ENCODE measurements at regions not wholly inside any gene's neighbourhood (a gene's known extent, or its start where the extent isn't known, plus 50 kb on each side); places are given as distances from the start of the nearest gene placed in this dataset.

- Mint-ChIP-seq H3K27me3 (ENCODE audit: unreplicated experiment) (no peaks in the 10 kb centered on the region), H3K4me3 (ENCODE audit: unreplicated experiment) (no peak overlapping the region)
- TF ChIP-seq CTCF (IDR thresholded peaks at IDR 0.05) = no peak
Observed at GRCh38 chrX:14476205-14476604, 53.1 kb upstream of the GLRA2 start.

GRCh38 chrX:14449773-14450172, 79.6 kb upstream of the GLRA2 start:
- no peak for TF ChIP-seq CTCF (IDR thresholded peaks at IDR 0.05)
- no peaks in the 10 kb centered on the region for H3K4me1 Mint-ChIP-seq (ENCODE audit: unreplicated experiment)
- no peak overlapping the region for H3K27ac Mint-ChIP-seq (ENCODE audit: unreplicated experiment)
- no peak overlapping the region for H3K4me3 Mint-ChIP-seq (ENCODE audit: unreplicated experiment)
- no peaks in the 10 kb centered on the region for H3K27me3 Mint-ChIP-seq (ENCODE audit: unreplicated experiment)
- no peaks in the 10 kb centered on the region for H3K36me3 Mint-ChIP-seq (ENCODE audit: unreplicated experiment)
- H3K9me3 Mint-ChIP-seq (ENCODE audit: unreplicated experiment) = peaks cover 15% of the 10 kb centered on the region
- no peak for DNase-seq (ENCODE audit: extremely low spot score, unreplicated experiment)

More at GRCh38 chrX:14476205-14476604, 53.1 kb upstream of the GLRA2 start:
- Mint-ChIP-seq H3K9me3 (ENCODE audit: unreplicated experiment) (no peaks in the 10 kb centered on the region), H3K27ac (ENCODE audit: unreplicated experiment) (no peak overlapping the region), H3K4me1 (ENCODE audit: unreplicated experiment) (no peaks in the 10 kb centered on the region), H3K36me3 (ENCODE audit: unreplicated experiment) (no peaks in the 10 kb centered on the region)
- DNase-seq (ENCODE audit: extremely low spot score, unreplicated experiment) = no peak

- H3K27me3 Mint-ChIP-seq (ENCODE audit: unreplicated experiment) = no peaks in the 10 kb centered on the region
- no peak for DNase-seq (ENCODE audit: extremely low spot score, unreplicated experiment)
- H3K4me3 Mint-ChIP-seq (ENCODE audit: unreplicated experiment) = no peak overlapping the region
- no peak overlapping the region for H3K27ac Mint-ChIP-seq (ENCODE audit: unreplicated experiment)
- peaks cover 15% of the 10 kb centered on the region for H3K9me3 Mint-ChIP-seq (ENCODE audit: unreplicated experiment)
- H3K4me1 Mint-ChIP-seq (ENCODE audit: unreplicated experiment) = no peaks in the 10 kb centered on the region
- no peaks in the 10 kb centered on the region for H3K36me3 Mint-ChIP-seq (ENCODE audit: unreplicated experiment)
- TF ChIP-seq CTCF (IDR thresholded peaks at IDR 0.05) = no peak
Observed at GRCh38 chrX:14448406-14448805, 80.9 kb upstream of the GLRA2 start.

- no peaks in the 10 kb centered on the region for H3K36me3 Mint-ChIP-seq (ENCODE audit: unreplicated experiment)
Observed at GRCh38 chrX:14440106-14440505, 89.2 kb upstream of the GLRA2 start.

GRCh38 chrX:14427614-14428013, 101.7 kb upstream of the GLRA2 start:
- Mint-ChIP-seq H3K4me3 (ENCODE audit: unreplicated experiment) (no peak overlapping the region), H3K9me3 (ENCODE audit: unreplicated experiment) (peaks cover 4% of the 10 kb centered on the region), H3K4me1 (ENCODE audit: unreplicated experiment) (no peaks in the 10 kb centered on the region)

More at GRCh38 chrX:14440106-14440505, 89.2 kb upstream of the GLRA2 start:
- no peak for DNase-seq (ENCODE audit: extremely low spot score, unreplicated experiment)
- Mint-ChIP-seq H3K9me3 (ENCODE audit: unreplicated experiment) (peaks cover 14% of the 10 kb centered on the region), H3K27me3 (ENCODE audit: unreplicated experiment) (no peaks in the 10 kb centered on the region), H3K4me3 (ENCODE audit: unreplicated experiment) (no peak overlapping the region), H3K4me1 (ENCODE audit: unreplicated experiment) (no peaks in the 10 kb centered on the region), H3K27ac (ENCODE audit: unreplicated experiment) (no peak overlapping the region)
- TF ChIP-seq CTCF (IDR thresholded peaks at IDR 0.05) = no peak

More at GRCh38 chrX:14427614-14428013, 101.7 kb upstream of the GLRA2 start:
- Mint-ChIP-seq H3K27me3 (ENCODE audit: unreplicated experiment) (no peaks in the 10 kb centered on the region), H3K27ac (ENCODE audit: unreplicated experiment) (no peak overlapping the region), H3K36me3 (ENCODE audit: unreplicated experiment) (no peaks in the 10 kb centered on the region)
- no peak for TF ChIP-seq CTCF (IDR thresholded peaks at IDR 0.05)
- no peak for DNase-seq (ENCODE audit: extremely low spot score, unreplicated experiment)

All from osteocyte (in vitro differentiated cells).